ENCODE measurements at regions not wholly inside any gene's neighbourhood (a gene's known extent, or its start where the extent isn't known, plus 50 kb on each side); places are given as distances from the start of the nearest gene placed in this dataset.

DNA sequence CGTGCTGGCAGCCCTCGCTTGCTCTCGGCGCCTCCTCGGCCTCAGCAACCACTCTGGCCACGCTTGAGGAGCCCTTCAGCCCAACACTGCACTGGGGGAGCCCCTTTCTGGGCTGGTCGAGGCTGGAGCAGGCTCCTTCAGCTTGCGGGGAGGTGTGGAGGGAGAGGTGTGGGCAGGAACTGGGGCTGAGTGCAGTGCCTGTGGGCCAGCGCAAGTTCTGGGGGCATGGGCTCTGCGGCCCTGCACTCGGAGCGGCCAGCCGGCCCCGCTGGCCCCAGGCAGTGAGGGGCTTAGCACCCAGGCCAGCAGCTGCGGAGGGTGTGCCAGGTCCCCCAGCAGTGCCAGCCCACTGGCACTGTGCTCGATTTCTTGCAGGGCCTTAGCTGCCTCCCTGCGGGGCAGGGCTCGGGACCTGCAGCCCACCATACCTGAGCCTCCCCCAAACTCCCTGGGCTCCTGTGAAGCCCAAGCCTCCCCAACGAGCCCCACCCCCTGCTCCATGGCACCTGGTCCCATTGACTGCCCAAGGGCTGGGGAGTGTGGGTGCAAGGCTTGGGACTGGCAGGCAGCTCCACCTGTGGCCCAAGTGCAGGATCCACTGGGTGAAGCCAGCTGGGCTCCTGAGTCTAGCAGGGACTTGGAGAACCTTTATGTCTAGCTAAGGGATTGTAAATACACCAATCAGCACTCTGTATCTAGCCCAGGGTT is 556.8 kb downstream of the GABRG1 start:
- DNase-seq: no peak
- Histone ChIP-seq H3K36me3 (no peaks in the 10 kb centered on the region), H3K27ac (no peak overlapping the region), H3K4me3 (no peak overlapping the region), H3K4me1 (no peaks in the 10 kb centered on the region), H3K27me3 (no peaks in the 10 kb centered on the region), H3K9me3 (no peaks in the 10 kb centered on the region)
- no peak for TF ChIP-seq CTCF (IDR thresholded peaks at IDR 0.05)
- no peak for TF ChIP-seq POLR2A (IDR thresholded peaks at IDR 0.05)
- intact Hi-C loops (cut with DNase I; ENCODE audit: low total_unique reads): no loop called here

DNA sequence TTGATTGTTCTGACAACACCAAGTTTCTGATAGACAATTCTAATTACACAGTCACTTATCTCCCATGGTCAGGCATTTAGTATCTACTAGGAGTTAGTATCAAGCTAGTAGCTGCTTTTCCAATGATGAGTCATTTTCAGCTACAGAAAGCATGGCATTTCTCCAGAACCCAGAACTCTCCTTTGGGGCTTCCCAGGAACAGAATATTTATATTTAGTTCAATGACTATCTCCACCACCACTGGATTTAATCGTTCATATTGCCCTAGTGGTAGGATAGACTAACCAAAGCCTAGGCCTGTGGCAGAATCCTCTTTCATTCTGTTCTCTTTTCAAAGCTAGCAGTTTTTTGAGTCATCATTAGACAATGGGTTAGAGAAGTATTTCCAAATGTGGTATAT is 569.4 kb downstream of the GABRG1 start:
- Histone ChIP-seq H3K9me3 (no peaks in the 10 kb centered on the region), H3K36me3 (no peaks in the 10 kb centered on the region), H3K27ac (no peak overlapping the region), H3K4me1 (no peaks in the 10 kb centered on the region), H3K27me3 (no peaks in the 10 kb centered on the region), H3K4me3 (no peak overlapping the region)
- DNase-seq: no peak
- intact Hi-C loops (cut with DNase I; ENCODE audit: low total_unique reads): no loop called here
- TF ChIP-seq POLR2A (IDR thresholded peaks at IDR 0.05) (no peak), CTCF (IDR thresholded peaks at IDR 0.05) (no peak)

- intact Hi-C loops (cut with DNase I; ENCODE audit: low total_unique reads): no loop called here
- Histone ChIP-seq H3K4me1 (no peaks in the 10 kb centered on the region), H3K27me3 (no peaks in the 10 kb centered on the region), H3K27ac (no peak overlapping the region), H3K36me3 (no peaks in the 10 kb centered on the region), H3K9me3 (no peaks in the 10 kb centered on the region), H3K4me3 (no peak overlapping the region)
- no peak for DNase-seq
- TF ChIP-seq POLR2A (IDR thresholded peaks at IDR 0.05) (no peak), CTCF (IDR thresholded peaks at IDR 0.05) (no peak)
These were observed 573.0 kb downstream of the GABRG1 start for GRCh38 chr4:45550766-45551366.

- no peaks in the 10 kb centered on the region for H3K9me3 ChIP-seq
- no peak for DNase-seq
- no peaks in the 10 kb centered on the region for H3K4me1 ChIP-seq
- no peak overlapping the region for H3K27ac ChIP-seq
- TF ChIP-seq POLR2A (IDR thresholded peaks at IDR 0.05) (no peak), CTCF (IDR thresholded peaks at IDR 0.05) (no peak)
- no peaks in the 10 kb centered on the region for H3K27me3 ChIP-seq
- no peak overlapping the region for H3K4me3 ChIP-seq
- H3K36me3 ChIP-seq: no peaks in the 10 kb centered on the region
- intact Hi-C loops (cut with DNase I; ENCODE audit: low total_unique reads): no loop called here
These were observed 584.6 kb downstream of the GABRG1 start for GRCh38 chr4:45539142-45539814.

DNA sequence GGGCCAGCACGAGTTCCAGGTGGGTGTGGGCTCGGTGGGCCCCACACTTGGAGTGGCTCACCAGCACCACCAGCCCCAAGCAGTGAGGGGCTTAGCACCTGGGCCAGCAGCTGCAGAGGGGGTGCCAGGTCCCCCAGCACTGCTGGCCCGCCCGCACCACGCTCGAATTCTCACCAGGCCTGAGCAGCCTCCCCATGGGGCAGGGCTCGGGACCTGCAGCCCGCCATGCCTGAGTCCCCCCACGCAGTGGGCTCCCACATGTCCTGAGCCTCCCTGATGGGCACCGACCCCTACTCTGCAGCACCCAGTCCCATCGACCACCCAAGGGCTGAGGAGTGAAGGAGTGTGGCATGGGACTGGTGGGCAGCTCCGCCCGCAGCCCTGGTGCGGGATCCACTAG is 593.4 kb downstream of the GABRG1 start:
- no peaks in the 10 kb centered on the region for H3K4me1 ChIP-seq
- no peak overlapping the region for H3K27ac ChIP-seq
- no peaks in the 10 kb centered on the region for H3K27me3 ChIP-seq
- H3K36me3 ChIP-seq: no peaks in the 10 kb centered on the region
- no peaks in the 10 kb centered on the region for H3K9me3 ChIP-seq
- intact Hi-C loops (cut with DNase I; ENCODE audit: low total_unique reads): no loop called here
- no peak overlapping the region for H3K4me3 ChIP-seq
- no peak for DNase-seq
- TF ChIP-seq POLR2A (IDR thresholded peaks at IDR 0.05): no peak
- TF ChIP-seq CTCF (IDR thresholded peaks at IDR 0.05): no peak

Measured in uterus (tissue), 3 donors.